ENCODE measurements at regions not wholly inside any gene's neighbourhood (a gene's known extent, or its start where the extent isn't known, plus 50 kb on each side); places are given as distances from the start of the nearest gene placed in this dataset.

- no peak for DNase-seq (ENCODE audit: low spot score in 2 of 2)
- H3K27ac ChIP-seq, result no peak overlapping the region
- H3K36me3 ChIP-seq, result no peaks in the 10 kb centered on the region
- H3K9me3 ChIP-seq, result no peaks in the 10 kb centered on the region
- TF ChIP-seq, protein P1, sequence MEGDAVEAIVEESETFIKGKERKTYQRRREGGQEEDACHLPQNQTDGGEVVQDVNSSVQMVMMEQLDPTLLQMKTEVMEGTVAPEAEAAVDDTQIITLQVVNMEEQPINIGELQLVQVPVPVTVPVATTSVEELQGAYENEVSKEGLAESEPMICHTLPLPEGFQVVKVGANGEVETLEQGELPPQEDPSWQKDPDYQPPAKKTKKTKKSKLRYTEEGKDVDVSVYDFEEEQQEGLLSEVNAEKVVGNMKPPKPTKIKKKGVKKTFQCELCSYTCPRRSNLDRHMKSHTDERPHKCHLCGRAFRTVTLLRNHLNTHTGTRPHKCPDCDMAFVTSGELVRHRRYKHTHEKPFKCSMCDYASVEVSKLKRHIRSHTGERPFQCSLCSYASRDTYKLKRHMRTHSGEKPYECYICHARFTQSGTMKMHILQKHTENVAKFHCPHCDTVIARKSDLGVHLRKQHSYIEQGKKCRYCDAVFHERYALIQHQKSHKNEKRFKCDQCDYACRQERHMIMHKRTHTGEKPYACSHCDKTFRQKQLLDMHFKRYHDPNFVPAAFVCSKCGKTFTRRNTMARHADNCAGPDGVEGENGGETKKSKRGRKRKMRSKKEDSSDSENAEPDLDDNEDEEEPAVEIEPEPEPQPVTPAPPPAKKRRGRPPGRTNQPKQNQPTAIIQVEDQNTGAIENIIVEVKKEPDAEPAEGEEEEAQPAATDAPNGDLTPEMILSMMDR (IDR thresholded peaks at IDR 0.05), result no peak
- no peak for TF ChIP-seq POLR2AphosphoS5 (IDR thresholded peaks at IDR 0.05)
- no peak for TF ChIP-seq EP300 (IDR thresholded peaks at IDR 0.05)
- TF ChIP-seq POLR2A (IDR thresholded peaks at IDR 0.05), result no peak
- H3K4me3 ChIP-seq, result no peak overlapping the region
- 70% methylated on average over 10 of the region's 10 CpGs for WGBS
- H3K27me3 ChIP-seq, result no peaks in the 10 kb centered on the region
- H3K4me1 ChIP-seq, result no peaks in the 10 kb centered on the region
Observed at GRCh38 chr14:60356906-60357550, 108.0 kb downstream of the PPM1A start.

DNA sequence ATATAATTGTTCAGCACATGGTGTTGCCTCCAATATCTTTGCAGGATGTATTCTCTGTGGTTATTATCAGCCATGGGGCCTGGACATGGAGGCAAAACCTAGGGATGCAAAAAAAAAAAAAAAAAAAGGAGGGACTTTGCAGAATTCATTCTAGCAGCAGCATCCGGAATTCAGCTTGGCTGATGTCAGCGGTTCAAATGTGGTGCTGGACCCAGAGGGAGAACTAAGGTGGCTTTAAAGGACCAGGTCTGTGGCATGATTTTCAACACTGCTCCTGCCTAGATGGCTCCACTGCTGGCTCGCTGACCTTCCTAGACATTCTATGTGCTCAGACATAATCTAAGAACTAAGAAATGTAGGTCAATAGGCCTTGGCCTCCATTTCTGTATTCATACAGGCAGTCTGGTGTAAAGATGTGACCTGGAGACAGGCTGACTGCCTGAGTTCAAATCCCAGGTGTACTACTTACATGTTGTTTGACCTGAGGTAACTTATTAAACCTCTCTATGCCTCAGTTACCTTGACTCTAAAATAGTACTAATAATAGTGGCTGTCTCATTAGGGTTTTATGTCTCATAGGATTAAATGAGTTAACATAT is 108.6 kb downstream of the PPM1A start:
- Histone ChIP-seq H3K9me3 (no peaks in the 10 kb centered on the region), H3K36me3 (no peaks in the 10 kb centered on the region), H3K4me1 (no peaks in the 10 kb centered on the region), H3K4me3 (no peak overlapping the region), H3K27me3 (no peaks in the 10 kb centered on the region), H3K27ac (no peak overlapping the region)
- no peak for TF ChIP-seq POLR2A (IDR thresholded peaks at IDR 0.05)
- TF ChIP-seq POLR2AphosphoS5 (IDR thresholded peaks at IDR 0.05), result no peak
- TF ChIP-seq, protein P1 (IDR thresholded peaks at IDR 0.05), result no peak
- TF ChIP-seq EP300 (IDR thresholded peaks at IDR 0.05), result no peak
- DNase-seq (ENCODE audit: low spot score in 2 of 2), result no peak
- WGBS, result 82% methylated on average over 3 of the region's 3 CpGs

DNA sequence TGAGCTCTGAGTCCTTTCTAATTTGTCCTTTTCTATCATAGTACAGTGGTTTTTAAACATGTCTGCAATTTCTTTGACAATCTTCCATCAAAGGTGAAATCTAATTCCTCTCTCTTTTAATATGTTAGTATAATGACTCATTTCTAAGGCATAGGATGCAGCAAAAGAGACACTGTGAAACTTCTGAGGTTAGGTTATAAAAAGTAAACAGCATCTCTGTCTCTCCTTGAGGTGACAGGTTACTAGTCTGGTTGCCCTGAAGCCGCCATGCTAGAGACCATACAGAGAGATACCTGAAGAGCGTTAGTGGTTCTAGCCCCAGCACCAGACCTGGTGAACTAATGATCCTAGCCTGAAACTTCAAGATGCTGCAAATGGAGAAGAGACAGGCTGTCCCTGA is 114.3 kb downstream of the PPM1A start:
- no peak for DNase-seq (ENCODE audit: low spot score in 2 of 2)
- no peaks in the 10 kb centered on the region for H3K4me1 ChIP-seq
- H3K4me3 ChIP-seq, result no peak overlapping the region
- H3K36me3 ChIP-seq, result no peaks in the 10 kb centered on the region
- 92% methylated on average over 2 of the region's 2 CpGs for WGBS
- no peak for TF ChIP-seq POLR2A (IDR thresholded peaks at IDR 0.05)
- no peak overlapping the region for H3K27ac ChIP-seq
- H3K9me3 ChIP-seq, result no peaks in the 10 kb centered on the region
- H3K27me3 ChIP-seq, result no peaks in the 10 kb centered on the region

GRCh38 chr14:60363687-60364086 is 114.7 kb downstream of the PPM1A start:
- 76% methylated on average over 3 of the region's 3 CpGs for WGBS
- TF ChIP-seq, protein P1 (IDR thresholded peaks at IDR 0.05), result no peak
- TF ChIP-seq POLR2AphosphoS5 (IDR thresholded peaks at IDR 0.05), result no peak
- TF ChIP-seq POLR2A (IDR thresholded peaks at IDR 0.05), result no peak
- no peak for TF ChIP-seq EP300 (IDR thresholded peaks at IDR 0.05)
- Histone ChIP-seq H3K27ac (no peak overlapping the region), H3K9me3 (no peaks in the 10 kb centered on the region), H3K27me3 (no peaks in the 10 kb centered on the region), H3K4me3 (no peak overlapping the region), H3K36me3 (no peaks in the 10 kb centered on the region), H3K4me1 (no peaks in the 10 kb centered on the region)
- no peak for DNase-seq (ENCODE audit: low spot score in 2 of 2)

DNA sequence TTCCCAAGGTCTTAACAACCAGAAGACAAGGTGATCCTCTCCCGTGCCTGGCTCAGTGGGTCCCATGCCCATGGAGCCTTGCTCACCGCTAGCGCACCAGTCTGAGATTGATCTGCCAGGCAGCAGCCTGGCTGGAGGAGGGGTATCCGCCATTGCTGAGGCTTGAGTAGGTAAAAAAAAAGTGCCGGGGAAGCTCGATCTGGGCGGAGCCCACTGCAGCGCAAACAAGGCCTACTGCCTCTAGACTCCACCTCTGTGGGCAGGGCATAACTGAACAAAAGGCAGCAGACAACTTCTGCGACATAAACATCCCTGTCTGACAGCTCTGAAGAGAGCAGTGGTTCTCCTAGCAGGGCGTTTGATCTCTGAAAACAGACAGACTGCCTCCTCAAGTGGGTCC is 104.0 kb downstream of the C14orf39 start:
- Histone ChIP-seq H3K4me1 (no peaks in the 10 kb centered on the region), H3K27ac (no peak overlapping the region), H3K36me3 (no peaks in the 10 kb centered on the region), H3K9me3 (no peaks in the 10 kb centered on the region), H3K27me3 (no peaks in the 10 kb centered on the region), H3K4me3 (no peak overlapping the region)
- 90% methylated on average over 10 of the region's 10 CpGs for WGBS
- TF ChIP-seq, protein P1 (IDR thresholded peaks at IDR 0.05), result no peak
- no peak for TF ChIP-seq POLR2A (IDR thresholded peaks at IDR 0.05)
- TF ChIP-seq POLR2AphosphoS5 (IDR thresholded peaks at IDR 0.05), result no peak
- TF ChIP-seq EP300 (IDR thresholded peaks at IDR 0.05), result no peak
- DNase-seq (ENCODE audit: low spot score in 2 of 2), result no peak

Measured in suprapubic skin (tissue), 4 donors.